OCI-LY3 (cell line): ENCODE measurements at regions not wholly inside any gene's neighbourhood (a gene's known extent, or its start where the extent isn't known, plus 50 kb on each side); places are given as distances from the start of the nearest gene placed in this dataset.

ENCODE experiments used
- H2AFZ ChIP-seq: fragments of 200-600, 300-600 bp; shearing (Covaris generic); 2 replicates; pipeline ENCODE4 v1.6.0; 2014; ENCODE audit warnings: antibody characterized with exemption, low read depth, low read length
- H3K27ac ChIP-seq: fragments of 200-600, 300-600 bp; sonication (generic); 2 replicates; pipeline ENCODE4 v1.5.1; 2014; ENCODE audit warnings: mild to moderate bottlenecking, low read length, moderate library complexity, mixed read lengths
- H3K27me3 ChIP-seq: fragments of 200-600, 300-600 bp; sonication (generic); 2 replicates; pipeline ENCODE4 v1.6.1; 2014; ENCODE audit warnings: low read depth, low read length, mixed read lengths
- H3K36me3 ChIP-seq: fragments of 200-600, 300-600 bp; sonication (generic); replicated peaks from 2 replicates; pipeline ENCODE3; 2014; ENCODE audit warnings: low read depth, low read length, mixed read lengths
- H3K4me1 ChIP-seq: fragments of 300-600, 200-600 bp; sonication (generic); 2 replicates; pipeline ENCODE4 v1.6.1; 2014; ENCODE audit warnings: low read length, mixed read lengths
- H3K4me2 ChIP-seq: fragments of 200-600, 300-600 bp; sonication (generic); 2 replicates; pipeline ENCODE4 v1.6.1; 2014; ENCODE audit warnings: low read length, mixed read lengths
- H3K4me3 ChIP-seq: fragments of 300-600, 200-600 bp; sonication (generic); 2 replicates; pipeline ENCODE4 v1.5.1; 2014; ENCODE audit warnings: antibody characterized with exemption, mild to moderate bottlenecking, low read length, moderate library complexity
- H3K79me2 ChIP-seq: fragments of 300-600, 200-600 bp; shearing (Covaris generic); 2 replicates; pipeline ENCODE4 v1.6.1; 2014; ENCODE audit warnings: mild to moderate bottlenecking, low read length, mixed read lengths
- H3K9ac ChIP-seq: fragments of 300-600, 200-600 bp; shearing (Covaris generic); 2 replicates; pipeline ENCODE4 v1.6.0; 2014; ENCODE audit warnings: mild to moderate bottlenecking, low read length, moderate library complexity
- H3K9me3 ChIP-seq: fragments of 200-600, 300-600 bp; shearing (Covaris generic); 2 replicates; pipeline ENCODE4 v1.6.1; 2014; ENCODE audit warnings: low read length, mixed read lengths; ENCODE audit not compliant: insufficient read depth
- H4K20me1 ChIP-seq: fragments of 200-600, 300-600 bp; sonication (generic); 2 replicates; pipeline ENCODE4 v1.6.1; 2016; ENCODE audit warnings: low read length, mixed read lengths; ENCODE audit not compliant: insufficient read depth
- EZH2phosphoT487 ChIP-seq: fragments of 200-600 bp; shearing (Covaris generic); IDR thresholded peaks from 2 replicates; pipeline ENCODE4 v1.6.1; 2018; ENCODE audit warnings: antibody characterized with exemption, mixed run types, low read depth
- TF ChIP-seq, protein P1 (sequence below): fragments of 200-600, 300-600 bp; sonication (generic); IDR thresholded peaks from 2 replicates; pipeline ENCODE4 v1.5.1; 2014; ENCODE audit warnings: antibody characterized with exemption, low read length, low read depth

DNA sequence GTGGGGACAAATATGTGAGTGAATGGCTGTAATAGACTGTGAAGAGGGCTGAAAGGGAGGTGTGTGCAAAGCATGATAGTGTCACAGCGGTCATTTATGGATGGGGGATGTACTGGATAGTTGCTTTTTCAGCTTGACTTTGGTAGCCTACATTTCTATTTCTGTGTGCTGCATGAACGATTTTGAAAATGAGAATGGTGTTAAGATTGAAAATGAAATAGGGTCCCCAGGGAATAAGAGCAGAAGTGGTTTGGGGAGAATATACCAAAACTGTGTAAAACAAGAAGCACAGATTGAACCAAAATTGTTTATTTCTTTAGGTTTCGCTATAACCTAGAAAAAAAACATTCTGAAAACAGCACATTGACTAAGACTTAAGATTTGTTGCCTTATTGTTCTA is 58.8 kb upstream of the CLNK start:
- Histone ChIP-seq H2AFZ (no peak overlapping the region), H3K27ac (no peak overlapping the region), H3K4me2 (peak overlapping the region; percentile 55), H3K36me3 (no peaks in the 10 kb centered on the region), H3K79me2 (no peaks in the 10 kb centered on the region), H3K4me3 (peak overlapping the region; percentile 10), H3K4me1 (peaks cover 30% of the 10 kb centered on the region), H4K20me1 (no peaks in the 10 kb centered on the region), H3K27me3 (peaks cover 45% of the 10 kb centered on the region), H3K9me3 (no peaks in the 10 kb centered on the region), H3K9ac (no peak overlapping the region)
- no peak for TF ChIP-seq EZH2phosphoT487
- TF ChIP-seq, protein P1, sequence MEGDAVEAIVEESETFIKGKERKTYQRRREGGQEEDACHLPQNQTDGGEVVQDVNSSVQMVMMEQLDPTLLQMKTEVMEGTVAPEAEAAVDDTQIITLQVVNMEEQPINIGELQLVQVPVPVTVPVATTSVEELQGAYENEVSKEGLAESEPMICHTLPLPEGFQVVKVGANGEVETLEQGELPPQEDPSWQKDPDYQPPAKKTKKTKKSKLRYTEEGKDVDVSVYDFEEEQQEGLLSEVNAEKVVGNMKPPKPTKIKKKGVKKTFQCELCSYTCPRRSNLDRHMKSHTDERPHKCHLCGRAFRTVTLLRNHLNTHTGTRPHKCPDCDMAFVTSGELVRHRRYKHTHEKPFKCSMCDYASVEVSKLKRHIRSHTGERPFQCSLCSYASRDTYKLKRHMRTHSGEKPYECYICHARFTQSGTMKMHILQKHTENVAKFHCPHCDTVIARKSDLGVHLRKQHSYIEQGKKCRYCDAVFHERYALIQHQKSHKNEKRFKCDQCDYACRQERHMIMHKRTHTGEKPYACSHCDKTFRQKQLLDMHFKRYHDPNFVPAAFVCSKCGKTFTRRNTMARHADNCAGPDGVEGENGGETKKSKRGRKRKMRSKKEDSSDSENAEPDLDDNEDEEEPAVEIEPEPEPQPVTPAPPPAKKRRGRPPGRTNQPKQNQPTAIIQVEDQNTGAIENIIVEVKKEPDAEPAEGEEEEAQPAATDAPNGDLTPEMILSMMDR, result no peak

DNA sequence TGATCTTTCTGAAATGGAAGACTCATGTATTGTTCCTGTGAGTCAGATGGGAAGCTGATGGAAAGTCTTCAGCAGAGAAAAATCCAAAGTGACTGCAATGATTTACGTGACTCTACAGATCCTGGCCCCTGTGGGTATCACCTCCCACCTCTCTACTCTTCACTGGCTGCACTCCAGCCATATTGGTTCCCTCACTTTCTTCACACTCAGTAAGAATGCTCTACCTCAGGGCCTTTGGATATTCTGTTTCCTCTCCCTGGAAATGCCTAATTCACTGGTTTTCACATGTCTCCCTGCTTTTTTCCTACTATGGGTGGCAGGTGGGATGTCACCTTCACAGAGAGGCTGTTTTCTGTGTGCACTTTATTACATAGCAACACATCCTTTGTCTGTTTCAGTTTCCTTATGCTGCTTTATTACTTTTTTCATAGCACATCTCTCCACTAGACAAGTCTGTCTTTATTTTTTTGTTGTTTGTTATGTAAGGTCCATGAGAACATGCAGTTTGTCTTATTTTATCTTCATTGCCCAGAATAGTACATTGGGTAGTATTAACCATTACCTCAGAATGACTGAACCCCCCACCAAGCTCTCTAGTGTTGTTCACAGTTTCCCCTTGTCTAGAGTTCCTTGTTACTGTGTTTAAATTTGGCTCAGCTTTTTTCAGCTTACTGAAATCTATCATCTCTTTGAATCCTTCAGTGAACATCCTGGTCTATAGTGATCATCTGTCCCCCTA is 57.6 kb upstream of the CLNK start:
- Histone ChIP-seq H3K4me3 (no peak overlapping the region), H3K4me1 (peaks cover 24% of the 10 kb centered on the region), H3K36me3 (no peaks in the 10 kb centered on the region), H3K9ac (no peak overlapping the region), H3K27ac (no peak overlapping the region), H3K27me3 (peaks cover 45% of the 10 kb centered on the region), H3K4me2 (no peak overlapping the region), H3K79me2 (no peaks in the 10 kb centered on the region), H4K20me1 (no peaks in the 10 kb centered on the region), H2AFZ (no peak overlapping the region), H3K9me3 (no peaks in the 10 kb centered on the region)
- TF ChIP-seq EZH2phosphoT487, result no peak
- TF ChIP-seq, protein P1, result no peak

DNA sequence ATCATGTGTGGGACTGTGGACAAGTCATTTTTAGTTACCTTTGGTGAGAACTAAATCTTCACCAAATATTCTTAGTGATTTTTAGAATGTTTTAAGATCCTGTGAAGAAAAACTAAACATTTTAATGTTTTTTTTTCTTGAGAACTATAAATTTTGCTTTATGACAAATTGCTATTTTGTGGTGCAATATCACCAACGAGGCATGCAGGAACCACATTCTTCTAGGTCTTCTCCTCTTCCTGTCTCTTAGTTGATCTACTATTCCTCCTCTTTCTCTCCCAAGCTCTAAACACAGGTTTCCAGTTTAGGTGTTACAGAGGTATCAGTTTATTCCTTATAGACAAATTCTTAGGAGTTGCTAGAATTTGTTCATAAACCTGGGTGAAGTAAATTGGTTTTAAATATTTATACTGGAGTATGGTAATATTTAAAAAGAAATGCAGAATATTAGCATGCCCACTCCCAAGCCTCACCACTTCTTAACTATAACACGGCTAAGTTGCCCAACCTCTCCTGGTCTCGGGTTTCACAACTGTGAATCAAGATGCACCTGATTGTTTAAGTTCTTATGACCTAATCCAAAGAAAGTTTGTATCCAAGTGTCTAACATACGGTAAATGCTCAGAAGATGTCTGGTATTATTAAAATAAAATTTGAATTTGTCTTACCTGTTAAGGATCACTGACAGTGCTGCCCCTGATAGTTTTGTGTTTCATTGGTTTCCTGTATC is 56.5 kb upstream of the CLNK start:
- Histone ChIP-seq H3K4me1 (peaks cover 20% of the 10 kb centered on the region), H4K20me1 (no peaks in the 10 kb centered on the region), H3K79me2 (no peaks in the 10 kb centered on the region), H3K27ac (no peak overlapping the region), H3K4me2 (no peak overlapping the region), H3K27me3 (peaks cover 40% of the 10 kb centered on the region), H3K4me3 (no peak overlapping the region), H3K36me3 (no peaks in the 10 kb centered on the region), H3K9me3 (no peaks in the 10 kb centered on the region), H3K9ac (no peak overlapping the region), H2AFZ (no peak overlapping the region)
- TF ChIP-seq, protein P1, result no peak
- TF ChIP-seq EZH2phosphoT487, result no peak

DNA sequence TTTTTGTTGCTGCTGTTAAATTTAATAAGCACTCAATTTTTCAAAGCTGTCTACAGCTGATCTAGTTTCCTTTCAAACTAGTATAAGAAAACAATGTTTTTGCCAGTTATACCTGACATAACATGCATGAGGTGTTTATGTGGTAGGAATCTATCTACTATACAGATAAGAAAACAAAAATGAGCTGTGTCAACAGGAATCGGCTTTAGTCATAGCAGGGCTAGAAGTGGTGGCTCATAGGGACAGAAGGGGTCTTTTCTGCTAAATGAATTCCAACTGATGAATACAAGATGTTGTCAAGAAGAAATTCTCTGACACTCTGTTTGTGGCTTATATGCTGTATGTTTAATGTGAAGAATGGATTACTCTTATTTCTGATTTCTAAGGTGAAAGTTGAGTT is 55.7 kb upstream of the CLNK start:
- Histone ChIP-seq H3K4me3 (no peak overlapping the region), H3K27me3 (peaks cover 34% of the 10 kb centered on the region), H2AFZ (no peak overlapping the region), H3K4me1 (peaks cover 20% of the 10 kb centered on the region), H3K27ac (no peak overlapping the region), H3K36me3 (no peaks in the 10 kb centered on the region), H3K9ac (no peak overlapping the region), H3K4me2 (no peak overlapping the region), H4K20me1 (no peaks in the 10 kb centered on the region), H3K9me3 (no peaks in the 10 kb centered on the region), H3K79me2 (no peaks in the 10 kb centered on the region)
- TF ChIP-seq, protein P1, result no peak
- no peak for TF ChIP-seq EZH2phosphoT487
